Prostate gland (tissue), 2 donors: ENCODE measurements at regions not wholly inside any gene's neighbourhood (a gene's known extent, or its start where the extent isn't known, plus 50 kb on each side); places are given as distances from the start of the nearest gene placed in this dataset.

ENCODE experiments used
- POLR2A ChIP-seq: fragments of 450-650 bp; IDR thresholded peaks from one replicate; pipeline ENCODE4 v1.6.1; 2016; ENCODE audit warnings: antibody characterized with exemption, mild to moderate bottlenecking
- POLR2AphosphoS5 ChIP-seq: sonication (generic); formaldehyde crosslinking; IDR thresholded peaks from one replicate; pipeline ENCODE4 v1.6.1; 2017; ENCODE audit warnings: antibody characterized with exemption
- TF ChIP-seq, protein P1 (sequence below), 4 experiments: fragments of 200-600 bp in 2 of 4; fragments of 450-650 bp in 2 of 4; sonication (generic) in 2 of 4; IDR thresholded peaks; 1 replicate in 3 of 4; 2 replicates in 1 of 4; pipeline ENCODE4 v1.5.1; 2016 to 2019; ENCODE audit warnings: antibody characterized with exemption in 4 of 4, mild to moderate bottlenecking in 2 of 4, moderate library complexity in 2 of 4

DNA sequence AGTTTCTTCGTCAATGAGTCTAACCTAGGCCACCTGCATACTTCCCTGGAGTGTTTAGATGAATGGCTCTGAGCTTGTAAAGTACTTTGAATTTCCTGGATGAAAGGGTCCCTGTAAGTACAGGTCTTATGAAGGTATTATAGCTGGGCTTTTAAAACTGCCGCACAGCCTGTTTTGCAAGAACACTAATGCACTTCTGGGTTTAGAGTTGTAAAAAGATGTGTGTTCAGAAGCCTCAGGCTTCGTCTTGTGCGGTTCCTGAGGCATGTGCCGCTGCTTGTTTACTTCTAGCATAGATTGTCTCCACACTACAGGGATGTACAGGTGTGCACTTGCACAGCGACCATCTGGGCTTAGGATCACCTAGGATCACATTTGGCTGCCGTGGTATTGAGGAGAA is 324.5 kb downstream of the SOX4 start:
- TF ChIP-seq, protein P1, sequence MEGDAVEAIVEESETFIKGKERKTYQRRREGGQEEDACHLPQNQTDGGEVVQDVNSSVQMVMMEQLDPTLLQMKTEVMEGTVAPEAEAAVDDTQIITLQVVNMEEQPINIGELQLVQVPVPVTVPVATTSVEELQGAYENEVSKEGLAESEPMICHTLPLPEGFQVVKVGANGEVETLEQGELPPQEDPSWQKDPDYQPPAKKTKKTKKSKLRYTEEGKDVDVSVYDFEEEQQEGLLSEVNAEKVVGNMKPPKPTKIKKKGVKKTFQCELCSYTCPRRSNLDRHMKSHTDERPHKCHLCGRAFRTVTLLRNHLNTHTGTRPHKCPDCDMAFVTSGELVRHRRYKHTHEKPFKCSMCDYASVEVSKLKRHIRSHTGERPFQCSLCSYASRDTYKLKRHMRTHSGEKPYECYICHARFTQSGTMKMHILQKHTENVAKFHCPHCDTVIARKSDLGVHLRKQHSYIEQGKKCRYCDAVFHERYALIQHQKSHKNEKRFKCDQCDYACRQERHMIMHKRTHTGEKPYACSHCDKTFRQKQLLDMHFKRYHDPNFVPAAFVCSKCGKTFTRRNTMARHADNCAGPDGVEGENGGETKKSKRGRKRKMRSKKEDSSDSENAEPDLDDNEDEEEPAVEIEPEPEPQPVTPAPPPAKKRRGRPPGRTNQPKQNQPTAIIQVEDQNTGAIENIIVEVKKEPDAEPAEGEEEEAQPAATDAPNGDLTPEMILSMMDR (IDR thresholded peaks at IDR 0.05) = no peak
- no peak for TF ChIP-seq POLR2A
- no peak for TF ChIP-seq POLR2AphosphoS5
